ENCODE measurements at regions not wholly inside any gene's neighbourhood (a gene's known extent, or its start where the extent isn't known, plus 50 kb on each side); places are given as distances from the start of the nearest gene placed in this dataset.
A peak's percentile ranks its signal among the peaks of the same experiment; 100 is the strongest.
"Not testable (repeated sequence)": the region's sequence is repeated elsewhere in the genome, so short reads cannot be mapped to it uniquely, and the experiment has no call there.

GRCh38 chr10:29375888-29376287 lies 87.0 kb downstream of the LYZL1 start:
- Mint-ChIP-seq H3K4me1 (ENCODE audit: low read depth) (peaks cover 7% of the 10 kb centered on the region), H3K9me3 (no peaks in the 10 kb centered on the region), H3K36me3 (ENCODE audit: low read depth) (no peaks in the 10 kb centered on the region), H3K4me3 (no peak overlapping the region), H3K27me3 (peaks cover 1% of the 10 kb centered on the region), H3K27ac (no peak overlapping the region)
- intact Hi-C loops (cut with micrococcal nuclease), result no loop called here
- ChIA-PET CTCF (interaction anchor here (1.1 to 2.9 kb wide), 6 partner anchors 9 to 120 kb away, joined by 3 to 10 read pairs (median 5); no protein-coding TSS in a partner anchor), POLR2A (interaction anchor here (0.6 kb wide), 1 partner anchor 1230 kb away, joined by 3 read pairs; no protein-coding TSS in a partner anchor)
- ATAC-seq, result no peak
- TF ChIP-seq CTCF (IDR thresholded peaks at IDR 0.05), result no peak
- DNase-seq, result no peak

- POLR2A ChIA-PET, result no interaction called here
- Mint-ChIP-seq H3K4me3 (no peak overlapping the region), H3K4me1 (ENCODE audit: low read depth) (peaks cover 7% of the 10 kb centered on the region), H3K27ac (no peak overlapping the region), H3K27me3 (peaks cover 1% of the 10 kb centered on the region), H3K36me3 (ENCODE audit: low read depth) (no peaks in the 10 kb centered on the region), H3K9me3 (no peaks in the 10 kb centered on the region)
- DNase-seq (peak; percentile 4), ATAC-seq (no peak)
- intact Hi-C loops (cut with micrococcal nuclease), result no loop called here
- peak; percentile 78 for TF ChIP-seq CTCF (IDR thresholded peaks at IDR 0.05)
- CTCF ChIA-PET, result interaction anchor here (1.0 to 5.1 kb wide), 10 partner anchors 9 to 227 kb away, joined by 3 to 16 read pairs (median 6); no protein-coding TSS in a partner anchor
These were observed 88.6 kb downstream of the LYZL1 start for GRCh38 chr10:29377333-29377961.

- peaks cover 7% of the 10 kb centered on the region for H3K4me1 Mint-ChIP-seq (ENCODE audit: low read depth)
- ATAC-seq (no peak), DNase-seq (no peak)
- intact Hi-C loops (cut with micrococcal nuclease), result no loop called here
- H3K36me3 Mint-ChIP-seq (ENCODE audit: low read depth), result no peaks in the 10 kb centered on the region
- peaks cover 1% of the 10 kb centered on the region for H3K27me3 Mint-ChIP-seq
- no peak overlapping the region for H3K27ac Mint-ChIP-seq
- H3K4me3 Mint-ChIP-seq, result no peak overlapping the region
- CTCF ChIA-PET, result interaction anchor here (1.0 to 5.1 kb wide), 9 partner anchors 8 to 227 kb away, joined by 3 to 16 read pairs (median 5); no protein-coding TSS in a partner anchor
- no peak for TF ChIP-seq CTCF (IDR thresholded peaks at IDR 0.05)
- no peaks in the 10 kb centered on the region for H3K9me3 Mint-ChIP-seq
- POLR2A ChIA-PET, result no interaction called here
These were observed 89.2 kb downstream of the LYZL1 start for GRCh38 chr10:29378106-29378505.

GRCh38 chr10:29379208-29379607 lies 90.3 kb downstream of the LYZL1 start:
- no peak for DNase-seq
- H3K27ac Mint-ChIP-seq, result no peak overlapping the region
- H3K4me3 Mint-ChIP-seq, result no peak overlapping the region
- no peaks in the 10 kb centered on the region for H3K9me3 Mint-ChIP-seq
- H3K27me3 Mint-ChIP-seq, result peaks cover 1% of the 10 kb centered on the region
- intact Hi-C loops (cut with micrococcal nuclease), result no loop called here
- H3K4me1 Mint-ChIP-seq (ENCODE audit: low read depth), result peaks cover 7% of the 10 kb centered on the region
- no peak for ATAC-seq
- TF ChIP-seq CTCF (IDR thresholded peaks at IDR 0.05), result no peak
- H3K36me3 Mint-ChIP-seq (ENCODE audit: low read depth), result no peaks in the 10 kb centered on the region
- CTCF ChIA-PET, result interaction anchor here (1.1 to 5.1 kb wide), 3 partner anchors 70 to 117 kb away, joined by 3 to 16 read pairs (median 4); no protein-coding TSS in a partner anchor
- POLR2A ChIA-PET, result no interaction called here

- ATAC-seq (peak; percentile 62), DNase-seq (peak; percentile 24)
- peak overlapping the region; percentile 68 for H3K27ac Mint-ChIP-seq
- H3K27me3 Mint-ChIP-seq; H3K36me3 Mint-ChIP-seq (ENCODE audit: low read depth); H3K9me3 Mint-ChIP-seq; H3K4me3 Mint-ChIP-seq; H3K4me1 Mint-ChIP-seq (ENCODE audit: low read depth); POLR2A ChIA-PET: not testable (repeated sequence)
- CTCF ChIA-PET, result interaction anchor here (1.3 to 5.1 kb wide), 2 partner anchors 69 to 117 kb away, joined by 4 to 16 read pairs; no protein-coding TSS in a partner anchor
- intact Hi-C loops (cut with micrococcal nuclease), result loop anchor here (10.0 kb wide), 1 partner anchor 115 kb away; no protein-coding TSS in a partner anchor
These were observed 91.1 kb downstream of the LYZL1 start for GRCh38 chr10:29379777-29380598.

- ChIA-PET POLR2A (interaction anchor here (1.6 kb wide), 1 partner anchor 13 kb away, joined by 3 read pairs; no protein-coding TSS in a partner anchor), CTCF (interaction anchor here (1.1 to 5.1 kb wide), 2 partner anchors 88 to 116 kb away, joined by 4 to 16 read pairs; no protein-coding TSS in a partner anchor)
- intact Hi-C loops (cut with micrococcal nuclease), result loop anchor here (10.0 kb wide), 1 partner anchor 114 kb away; no protein-coding TSS in a partner anchor
- not testable (repeated sequence) for H3K9me3 Mint-ChIP-seq; H3K27me3 Mint-ChIP-seq; H3K4me1 Mint-ChIP-seq (ENCODE audit: low read depth); DNase-seq; H3K4me3 Mint-ChIP-seq; H3K36me3 Mint-ChIP-seq (ENCODE audit: low read depth)
- peak; percentile 13 for ATAC-seq
- H3K27ac Mint-ChIP-seq, result peak overlapping the region; percentile 68
These were observed 92.0 kb downstream of the LYZL1 start for GRCh38 chr10:29380599-29381511.
